ENCODE measurements at regions not wholly inside any gene's neighbourhood (a gene's known extent, or its start where the extent isn't known, plus 50 kb on each side); places are given as distances from the start of the nearest gene placed in this dataset.

- TF ChIP-seq EZH2phosphoT487 (IDR thresholded peaks at IDR 0.05; ENCODE audit: insufficient read depth, low read depth) (no peak), EZH2 (IDR thresholded peaks at IDR 0.05; ENCODE audit: insufficient read depth, poor library complexity, severe bottlenecking) (no peak)
Measured at GRCh38 chr5:167895899-167896659, 395.4 kb upstream of the WWC1 start.
